Activated CD8-positive, alpha-beta memory T cell treated with anti-CD3 and anti-CD28 coated beads for 36 hours (primary cell): ENCODE measurements at regions not wholly inside any gene's neighbourhood (a gene's known extent, or its start where the extent isn't known, plus 50 kb on each side); places are given as distances from the start of the nearest gene placed in this dataset.

Source experiments
- CTCF ChIA-PET: fragments of 350-600 bp; sonication (Branson Sonifier 250); formaldehyde crosslinking; loops from one replicate; lab custom pipeline; 2021; ENCODE audit warnings: antibody characterized with exemption; lab: Charles Lee
- POLR2A ChIA-PET: fragments of 350-600 bp; sonication (Branson Sonifier 250); formaldehyde crosslinking; loops from one replicate; lab custom pipeline; 2021; ENCODE audit warnings: antibody characterized with exemption; lab: Charles Lee

GRCh38 chr18:11553098-11553940, 56.1 kb upstream of the SLC35G4 start:
- POLR2A ChIA-PET, result no interaction called here
- CTCF ChIA-PET, result interaction anchor here (0.9 to 1.1 kb wide), 2 partner anchors 242 to 993 kb away, joined by 3 read pairs; no protein-coding TSS in a partner anchor

GRCh38 chr18:11548916-11549551, 60.4 kb upstream of the SLC35G4 start:
- POLR2A ChIA-PET, result no interaction called here
- CTCF ChIA-PET, result no interaction called here

DNA sequence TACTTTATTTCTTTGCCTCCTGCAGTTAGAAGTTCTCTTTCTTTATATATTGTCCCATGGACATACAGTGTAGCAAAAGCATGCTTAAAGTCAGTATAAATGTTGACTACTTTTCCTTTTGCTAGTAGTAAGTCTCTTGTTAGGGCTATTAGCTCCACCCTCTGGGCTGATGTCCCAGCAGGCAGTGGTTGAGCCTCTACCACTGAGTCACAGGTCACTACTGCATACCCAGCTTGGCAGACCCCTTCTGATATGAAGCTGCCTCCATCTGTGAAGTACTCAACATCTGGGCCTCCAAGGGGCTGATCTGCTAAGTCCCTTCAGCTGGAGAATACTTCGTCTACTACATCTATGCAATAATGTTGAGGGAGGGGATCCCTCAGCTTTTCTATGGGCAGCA, 61.0 kb upstream of the SLC35G4 start:
- ChIA-PET CTCF (no interaction called here), POLR2A (no interaction called here)

DNA sequence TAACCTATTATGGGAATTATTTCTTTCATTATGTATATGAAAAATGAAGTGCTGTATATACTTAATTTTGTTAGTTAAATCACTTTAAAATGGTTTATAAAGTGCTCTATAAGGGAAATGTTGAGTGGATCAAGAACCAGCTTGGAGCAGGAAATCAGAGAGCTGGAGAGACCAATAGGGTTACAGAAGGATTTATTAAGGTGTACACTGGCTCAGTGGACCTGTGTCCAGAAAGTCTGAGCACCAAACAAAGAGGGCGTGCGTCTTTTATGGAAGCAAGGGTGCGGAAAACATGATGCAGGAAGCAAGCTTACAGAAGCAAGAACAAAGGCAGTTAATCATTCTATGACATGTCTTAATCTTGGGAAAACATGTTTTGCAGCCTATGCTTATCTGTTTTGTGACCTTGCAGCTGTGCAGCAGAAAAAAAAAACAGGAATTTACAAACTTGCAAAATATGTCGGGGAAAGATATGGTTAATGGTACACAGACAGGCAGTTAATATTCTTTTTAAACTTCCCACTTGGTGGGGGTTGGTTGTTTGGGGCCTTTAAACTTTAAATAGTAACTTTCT, 65.2 kb upstream of the SLC35G4 start:
- ChIA-PET POLR2A (no interaction called here), CTCF (no interaction called here)

GRCh38 chr18:11541179-11541578, 68.2 kb upstream of the SLC35G4 start:
- POLR2A ChIA-PET, result no interaction called here

GRCh38 chr18:11533942-11534496, 75.4 kb upstream of the SLC35G4 start:
- POLR2A ChIA-PET, result no interaction called here
- CTCF ChIA-PET, result no interaction called here

More at GRCh38 chr18:11541179-11541578, 68.2 kb upstream of the SLC35G4 start:
- CTCF ChIA-PET, result no interaction called here

DNA sequence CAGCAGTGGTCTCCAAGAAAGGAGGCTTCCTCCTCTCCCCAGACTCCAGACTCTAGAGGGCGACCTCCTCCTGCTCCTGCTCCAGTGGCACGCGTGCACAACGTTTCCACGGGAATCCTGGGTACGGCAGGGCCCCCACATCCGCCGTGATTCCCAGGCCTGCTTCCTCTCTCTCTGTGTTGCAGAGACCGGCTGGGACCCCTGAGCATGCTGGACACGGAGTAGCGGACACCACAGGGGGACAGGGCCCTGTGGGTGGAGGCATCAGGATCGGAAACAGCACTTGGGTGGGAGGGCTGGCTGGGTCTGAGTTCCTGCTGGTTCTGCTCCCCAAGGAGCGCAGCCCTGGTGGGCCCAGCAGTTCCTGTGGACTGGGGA, 75.9 kb upstream of the SLC35G4 start:
- POLR2A ChIA-PET, result no interaction called here
- CTCF ChIA-PET, result no interaction called here

- ChIA-PET CTCF (no interaction called here), POLR2A (no interaction called here)
These were observed 76.5 kb upstream of the SLC35G4 start for GRCh38 chr18:11532758-11533512.

- CTCF ChIA-PET, result interaction anchor here (2.2 kb wide), 1 partner anchor 10 kb away, joined by 6 read pairs; no protein-coding TSS in a partner anchor
- POLR2A ChIA-PET, result no interaction called here
These were observed 80.3 kb upstream of the SLC35G4 start for GRCh38 chr18:11529081-11529480.

GRCh38 chr18:11526675-11527074, 82.7 kb upstream of the SLC35G4 start:
- POLR2A ChIA-PET, result no interaction called here
- CTCF ChIA-PET, result no interaction called here

DNA sequence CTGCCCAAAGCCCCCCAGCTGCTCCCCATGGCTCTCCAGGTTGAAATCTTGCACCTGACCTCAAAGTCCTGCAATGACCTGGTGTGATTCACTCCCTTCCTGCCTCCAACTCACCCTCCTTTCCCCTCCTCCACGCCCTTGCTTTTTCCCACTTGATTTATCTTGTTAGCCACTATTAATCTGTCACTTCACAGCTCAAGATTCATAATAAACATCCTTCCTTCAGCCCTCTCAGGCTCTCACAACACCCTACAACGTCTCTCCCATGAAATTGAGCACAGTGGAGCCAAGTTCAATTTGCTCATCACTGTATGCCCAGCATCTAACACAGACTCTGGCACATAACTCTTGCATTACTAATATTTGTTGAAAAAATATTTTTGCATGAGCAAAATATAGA, 85.6 kb upstream of the SLC35G4 start:
- POLR2A ChIA-PET, result no interaction called here
- CTCF ChIA-PET, result interaction anchor here (0.6 kb wide), 1 partner anchor 32 kb away, joined by 4 read pairs; no protein-coding TSS in a partner anchor

DNA sequence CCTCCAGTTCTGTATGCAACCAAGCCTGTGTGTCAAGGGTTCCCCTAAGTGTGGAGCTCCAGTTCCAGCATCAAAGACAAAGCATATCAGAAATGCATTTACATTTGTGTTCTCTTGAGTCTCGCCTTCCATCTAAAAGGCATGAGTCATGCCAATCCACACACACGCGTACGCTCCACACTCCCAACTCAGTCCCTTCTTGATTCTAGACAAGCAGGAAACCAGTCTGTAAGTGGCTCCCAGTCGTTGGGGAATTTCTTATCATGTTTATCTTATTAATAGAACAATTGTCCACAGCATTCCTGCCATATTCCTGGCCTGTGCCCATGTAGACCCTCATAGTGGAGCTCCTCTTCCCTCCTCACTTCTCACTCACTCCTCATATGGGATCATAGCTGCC, 86.4 kb upstream of the SLC35G4 start:
- CTCF ChIA-PET, result no interaction called here
- POLR2A ChIA-PET, result no interaction called here

GRCh38 chr18:11521853-11522252, 87.5 kb upstream of the SLC35G4 start:
- ChIA-PET POLR2A (no interaction called here), CTCF (no interaction called here)

GRCh38 chr18:11520536-11520935, 88.9 kb upstream of the SLC35G4 start:
- CTCF ChIA-PET, result no interaction called here
- POLR2A ChIA-PET, result no interaction called here

DNA sequence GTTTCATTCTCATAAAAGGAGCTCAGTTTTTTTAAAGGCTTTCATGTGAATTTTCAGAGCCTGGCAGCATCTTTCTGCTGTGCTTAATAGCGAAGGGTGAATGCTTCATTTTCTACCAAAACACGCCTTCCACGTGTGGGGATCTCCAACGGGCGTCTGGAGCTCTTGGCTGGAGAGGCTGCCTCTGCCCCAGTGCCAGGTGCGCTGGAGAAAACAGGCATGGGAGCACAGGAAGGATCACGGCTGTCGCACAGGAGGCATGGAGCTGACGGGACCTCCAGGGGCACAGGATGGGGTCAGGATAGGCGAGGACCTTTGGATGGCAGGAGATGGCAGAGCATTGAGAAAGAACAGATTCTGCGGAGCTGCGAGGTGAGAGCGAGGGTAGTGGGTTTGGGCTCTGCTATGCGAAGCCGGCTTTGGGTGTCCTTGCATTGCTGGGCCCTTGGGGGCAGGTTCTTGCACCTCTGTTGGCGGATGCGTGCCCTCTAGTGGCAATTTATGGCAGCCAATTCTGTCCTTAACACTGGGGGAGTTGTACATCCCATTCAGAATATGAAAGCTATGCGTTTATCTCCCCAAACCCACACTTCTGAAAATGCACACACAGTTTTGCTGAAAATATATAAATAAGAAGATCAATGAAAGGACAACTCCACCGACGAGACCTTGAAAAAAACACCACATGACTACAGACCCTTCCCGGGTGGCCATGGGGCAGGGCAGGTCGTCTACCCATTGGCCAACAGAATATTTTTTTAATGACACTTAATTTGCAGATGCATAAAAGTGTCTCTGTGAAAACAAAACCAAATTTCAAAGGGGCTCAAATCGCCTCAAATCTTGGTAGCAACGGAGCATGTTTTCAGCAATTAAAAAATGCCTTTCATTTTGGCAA, 90.4 kb upstream of the SLC35G4 start:
- CTCF ChIA-PET, result interaction anchor here (0.6 to 2.1 kb wide), 4 partner anchors 9 to 209 kb away, joined by 3 to 6 read pairs (median 4); no protein-coding TSS in a partner anchor

GRCh38 chr18:11517704-11518103, 91.7 kb upstream of the SLC35G4 start:
- ChIA-PET CTCF (interaction anchor here (1.3 kb wide), 1 partner anchor 207 kb away, joined by 3 read pairs; no protein-coding TSS in a partner anchor), POLR2A (no interaction called here)

More for the DNA sequence above, 90.4 kb upstream of the SLC35G4 start:
- POLR2A ChIA-PET, result no interaction called here

DNA sequence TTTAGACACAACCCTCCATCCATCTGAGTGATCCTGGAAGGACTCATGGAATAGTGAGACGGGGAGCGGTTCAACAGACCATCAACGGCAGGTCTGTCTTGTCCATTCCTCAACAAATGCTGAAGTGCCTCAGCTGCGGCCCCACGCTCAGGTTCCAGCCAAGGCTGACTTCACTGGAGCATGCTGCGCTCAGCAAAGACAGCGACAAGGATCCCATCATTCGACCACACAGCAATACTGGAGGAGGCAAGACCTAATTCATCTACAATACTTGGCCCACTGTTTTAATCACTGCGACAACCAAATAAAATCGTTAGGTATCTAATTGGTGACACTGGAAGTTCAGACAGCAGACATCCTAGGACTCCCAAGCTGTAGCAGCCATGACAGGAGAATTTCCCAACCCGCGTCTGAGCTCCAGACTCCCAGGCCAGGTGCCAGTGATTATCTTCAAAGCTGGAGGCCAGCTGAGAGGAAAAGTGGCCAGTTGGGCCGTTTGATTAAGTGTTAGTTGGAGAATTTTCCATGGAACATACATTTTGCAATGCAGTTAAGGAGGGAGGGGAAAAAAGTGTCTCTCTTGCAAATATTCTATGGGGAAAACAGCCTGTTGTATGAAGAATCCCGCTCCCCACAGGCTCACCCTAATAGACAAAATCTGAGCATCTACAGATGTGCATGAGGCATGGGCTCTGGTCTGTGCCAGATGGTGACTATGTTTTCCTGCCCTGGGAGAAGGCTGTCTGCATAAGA, 92.5 kb upstream of the SLC35G4 start:
- POLR2A ChIA-PET, result no interaction called here

GRCh38 chr18:11514267-11514666, 95.1 kb upstream of the SLC35G4 start:
- ChIA-PET POLR2A (no interaction called here), CTCF (no interaction called here)

More for the DNA sequence above, 92.5 kb upstream of the SLC35G4 start:
- CTCF ChIA-PET, result no interaction called here
